Right lobe of liver (tissue), 4 donors: ENCODE measurements at regions not wholly inside any gene's neighbourhood (a gene's known extent, or its start where the extent isn't known, plus 50 kb on each side); places are given as distances from the start of the nearest gene placed in this dataset.

ENCODE experiments used
- CTCF ChIP-seq, 4 donors: fragments of 200-600 bp in 3 of 4; fragments of 450-650 bp in 1 of 4; IDR thresholded peaks; one replicate each; pipeline versions ENCODE4 v1.5.1 to v1.8.0; 2016 to 2022; ENCODE audit warnings: antibody characterized with exemption in 4 of 4, mild to moderate bottlenecking in 2 of 4
- POLR2A ChIP-seq: fragments of 450-650 bp; IDR thresholded peaks from one replicate; pipeline ENCODE4 v1.6.1; 2017; ENCODE audit warnings: antibody characterized with exemption, mild to moderate bottlenecking
- donor health status: DM: no; HTN: no; CAD: no.
- donor health status: DM: no; HTN: no; CAD: no.
- donor health status: DM: no; HTN: yes; CAD: no.

- TF ChIP-seq CTCF (IDR thresholded peaks at IDR 0.05): no peak
- TF ChIP-seq POLR2A: no peak
Observed at GRCh38 chr9:78666818-78667414, 370.0 kb downstream of the PSAT1 start.
